HL-60/S4 treated with phorbol 12-myristate 13-acetate at 8.2 ng/mL for 4 days and 3 days (cell line): ENCODE measurements at regions not wholly inside any gene's neighbourhood (a gene's known extent, or its start where the extent isn't known, plus 50 kb on each side); places are given as distances from the start of the nearest gene placed in this dataset.

ENCODE experiments used
- in situ Hi-C: fragments of 300-500 bp; cut with MboI; formaldehyde crosslinking; loops from 2 replicates; pipeline ENCODE4 v1.15.0; 2022; ENCODE audit warnings: low sequenced_read_pairs

- in situ Hi-C loops = no loop called here
Observed at GRCh38 chr1:221099747-221100595, 220.7 kb downstream of the HLX start.

- in situ Hi-C loops = no loop called here
Observed at GRCh38 chr1:221100611-221101010, 221.4 kb downstream of the HLX start.

GRCh38 chr1:221101807-221102605, 222.8 kb downstream of the HLX start:
- in situ Hi-C loops = no loop called here

GRCh38 chr1:221104596-221104995, 225.4 kb downstream of the HLX start:
- in situ Hi-C loops = no loop called here

GRCh38 chr1:221105578-221105977, 226.3 kb downstream of the HLX start:
- in situ Hi-C loops = no loop called here

- in situ Hi-C loops = no loop called here
Observed at GRCh38 chr1:221106616-221107015, 227.4 kb downstream of the HLX start.

GRCh38 chr1:221109930-221110329, 230.7 kb downstream of the HLX start:
- in situ Hi-C loops = no loop called here

GRCh38 chr1:221117133-221117532, 237.9 kb downstream of the HLX start:
- in situ Hi-C loops = no loop called here

- in situ Hi-C loops = no loop called here
Observed at GRCh38 chr1:221117548-221117951, 238.3 kb downstream of the HLX start.

- in situ Hi-C loops = no loop called here
Observed at GRCh38 chr1:221118176-221118937, 239.1 kb downstream of the HLX start.

- in situ Hi-C loops = no loop called here
Observed at GRCh38 chr1:221118938-221119320, 239.7 kb downstream of the HLX start.

- in situ Hi-C loops = no loop called here
Observed at GRCh38 chr1:221122501-221122900, 243.3 kb downstream of the HLX start.

- in situ Hi-C loops = no loop called here
Observed at GRCh38 chr1:221125976-221126375, 246.7 kb downstream of the HLX start.

- in situ Hi-C loops = no loop called here
Observed at GRCh38 chr1:221137666-221138065, 258.4 kb downstream of the HLX start.

GRCh38 chr1:221138516-221138915, 259.3 kb downstream of the HLX start:
- in situ Hi-C loops = no loop called here

GRCh38 chr1:221139991-221140390, 260.7 kb downstream of the HLX start:
- in situ Hi-C loops = no loop called here

- in situ Hi-C loops = no loop called here
Observed at GRCh38 chr1:221141096-221141495, 261.9 kb downstream of the HLX start.

GRCh38 chr1:221141606-221142285, 262.5 kb downstream of the HLX start:
- in situ Hi-C loops = no loop called here

- in situ Hi-C loops = no loop called here
Observed at GRCh38 chr1:221148660-221149059, 269.4 kb downstream of the HLX start.

GRCh38 chr1:221149111-221149510, 269.9 kb downstream of the HLX start:
- in situ Hi-C loops = no loop called here

- in situ Hi-C loops = no loop called here
Observed at GRCh38 chr1:221149555-221150075, 270.4 kb downstream of the HLX start.
